D721Med (cell line): ENCODE measurements at regions not wholly inside any gene's neighbourhood (a gene's known extent, or its start where the extent isn't known, plus 50 kb on each side); places are given as distances from the start of the nearest gene placed in this dataset.

Experiments used
- DNase-seq: peaks from one replicate; pipeline ENCODE4 v3.0.0; 2011; ENCODE audit warnings: low spot score; ENCODE audit not compliant: insufficient read length
- FAIRE-seq: peaks from 2 replicates; lab custom pipeline; 2011; peaks lifted over from hg19 to GRCh38; lab: Jason Lieb, UNC
- TF ChIP-seq, protein P1 (sequence below): IDR thresholded peaks from 2 replicates; pipeline ENCODE4 v1.5.1; 2012; ENCODE audit warnings: mild to moderate bottlenecking, control low read depth; ENCODE audit not compliant: insufficient read depth; ENCODE audit errors: missing control alignments

DNA sequence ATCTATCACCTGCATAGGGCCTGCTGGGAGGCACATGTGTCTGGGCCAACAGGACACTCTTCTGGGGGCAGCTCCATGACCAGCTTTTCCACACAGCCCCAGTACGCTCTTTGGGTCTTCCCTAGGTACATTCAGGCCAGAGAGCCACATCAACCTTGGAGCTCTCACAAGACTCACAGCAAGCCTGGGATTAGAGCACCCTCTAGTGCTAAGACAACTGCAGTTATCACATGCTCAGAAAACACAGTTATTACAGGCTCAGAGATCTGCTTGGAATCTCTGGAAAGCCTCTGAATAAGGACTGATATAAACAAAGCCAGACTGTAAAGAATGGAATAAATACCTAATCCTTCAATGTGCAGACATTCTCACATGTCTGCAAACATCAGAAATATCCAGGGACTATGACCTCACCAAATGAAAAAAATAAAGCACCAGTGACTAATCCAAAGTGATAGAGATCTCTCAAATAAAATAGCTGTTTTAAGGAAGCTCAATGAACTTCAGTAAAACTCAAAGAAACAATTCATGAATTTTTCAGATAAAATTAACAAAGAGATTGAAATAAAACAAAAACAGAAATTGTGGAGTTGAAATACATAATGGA is 563.9 kb upstream of the NR5A2 start:
- DNase-seq (no peak), FAIRE-seq (peak; percentile 78)
- TF ChIP-seq, protein P1, sequence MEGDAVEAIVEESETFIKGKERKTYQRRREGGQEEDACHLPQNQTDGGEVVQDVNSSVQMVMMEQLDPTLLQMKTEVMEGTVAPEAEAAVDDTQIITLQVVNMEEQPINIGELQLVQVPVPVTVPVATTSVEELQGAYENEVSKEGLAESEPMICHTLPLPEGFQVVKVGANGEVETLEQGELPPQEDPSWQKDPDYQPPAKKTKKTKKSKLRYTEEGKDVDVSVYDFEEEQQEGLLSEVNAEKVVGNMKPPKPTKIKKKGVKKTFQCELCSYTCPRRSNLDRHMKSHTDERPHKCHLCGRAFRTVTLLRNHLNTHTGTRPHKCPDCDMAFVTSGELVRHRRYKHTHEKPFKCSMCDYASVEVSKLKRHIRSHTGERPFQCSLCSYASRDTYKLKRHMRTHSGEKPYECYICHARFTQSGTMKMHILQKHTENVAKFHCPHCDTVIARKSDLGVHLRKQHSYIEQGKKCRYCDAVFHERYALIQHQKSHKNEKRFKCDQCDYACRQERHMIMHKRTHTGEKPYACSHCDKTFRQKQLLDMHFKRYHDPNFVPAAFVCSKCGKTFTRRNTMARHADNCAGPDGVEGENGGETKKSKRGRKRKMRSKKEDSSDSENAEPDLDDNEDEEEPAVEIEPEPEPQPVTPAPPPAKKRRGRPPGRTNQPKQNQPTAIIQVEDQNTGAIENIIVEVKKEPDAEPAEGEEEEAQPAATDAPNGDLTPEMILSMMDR: peak; percentile 57

DNA sequence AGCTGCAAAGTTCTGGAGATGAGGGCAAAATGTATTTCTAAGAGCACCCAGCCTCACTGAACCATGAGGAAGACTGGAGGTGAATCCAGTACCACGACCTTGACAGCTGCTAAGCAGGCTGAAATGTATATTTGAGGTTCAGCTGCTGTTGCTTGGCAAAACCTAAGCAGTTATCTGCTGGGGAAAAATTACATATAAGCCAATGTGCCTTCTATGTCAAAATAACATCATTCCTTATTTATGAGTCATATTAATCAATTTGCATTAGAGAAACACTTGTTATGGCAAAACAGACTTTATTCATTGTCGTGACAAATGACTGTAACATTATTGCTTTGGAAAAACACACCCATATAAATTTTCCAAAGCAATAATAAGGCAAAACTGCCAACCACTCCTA is 560.5 kb upstream of the NR5A2 start:
- TF ChIP-seq, protein P1: no peak
- FAIRE-seq: peak; percentile 77
- no peak for DNase-seq

DNA sequence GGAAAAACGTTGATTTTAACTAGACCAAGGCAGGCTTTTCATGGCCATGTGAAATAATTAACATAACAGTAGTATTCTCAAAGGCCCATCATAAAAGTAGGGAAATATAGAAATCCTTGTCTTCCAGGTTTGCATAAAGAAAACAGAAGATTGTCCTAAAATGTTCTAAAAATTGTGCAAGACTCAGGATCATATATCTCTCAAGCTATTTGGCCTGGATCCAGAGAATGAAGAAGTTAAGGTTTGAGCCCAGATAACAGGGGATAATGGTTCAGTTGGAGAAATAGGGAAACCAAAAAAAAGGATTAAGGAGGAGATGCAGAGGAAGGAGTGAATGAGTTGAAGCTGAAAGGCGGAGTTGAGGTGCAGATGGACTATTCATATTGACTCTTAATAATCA is 555.5 kb upstream of the NR5A2 start:
- DNase-seq (no peak), FAIRE-seq (no peak)
- TF ChIP-seq, protein P1: no peak

DNA sequence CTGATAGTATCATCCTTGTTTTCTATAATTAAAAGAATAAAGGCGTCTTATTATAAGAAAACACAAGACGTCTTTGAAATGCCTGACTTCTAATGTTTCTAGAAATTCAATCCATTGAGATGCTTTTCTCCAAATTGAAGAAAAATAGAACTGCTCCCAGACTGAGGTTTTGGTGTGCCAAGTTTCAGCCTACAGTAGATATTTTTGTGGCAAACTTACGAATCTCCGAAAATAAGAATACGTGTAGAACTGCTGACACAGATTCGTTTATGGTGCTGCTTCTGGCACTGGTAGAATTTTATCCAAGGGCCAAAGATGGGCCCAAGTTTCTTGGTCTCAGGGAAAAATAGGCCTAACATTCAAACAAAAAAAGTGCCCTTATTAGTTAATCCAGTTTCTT is 554.5 kb upstream of the NR5A2 start:
- DNase-seq: no peak
- TF ChIP-seq, protein P1: no peak
- FAIRE-seq: no peak

DNA sequence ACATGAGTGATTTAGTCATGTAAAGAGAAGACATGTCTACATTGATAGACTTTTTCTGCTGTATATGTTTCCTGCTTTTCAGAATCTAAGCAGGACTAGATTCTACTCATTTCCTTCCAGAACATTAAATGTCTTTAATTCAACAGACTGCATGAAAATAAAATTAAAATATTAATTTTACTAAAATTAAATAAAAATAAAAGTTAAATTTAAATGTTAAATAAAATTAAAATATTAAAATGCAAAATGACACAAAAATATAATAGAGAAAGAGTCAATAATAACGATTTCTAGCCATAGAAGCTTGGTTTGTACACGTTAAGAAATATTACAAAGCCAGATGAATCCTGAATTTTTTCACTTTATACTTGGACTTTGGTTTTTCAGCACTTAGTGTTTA is 552.8 kb upstream of the NR5A2 start:
- FAIRE-seq (no peak), DNase-seq (no peak)
- TF ChIP-seq, protein P1: no peak

DNA sequence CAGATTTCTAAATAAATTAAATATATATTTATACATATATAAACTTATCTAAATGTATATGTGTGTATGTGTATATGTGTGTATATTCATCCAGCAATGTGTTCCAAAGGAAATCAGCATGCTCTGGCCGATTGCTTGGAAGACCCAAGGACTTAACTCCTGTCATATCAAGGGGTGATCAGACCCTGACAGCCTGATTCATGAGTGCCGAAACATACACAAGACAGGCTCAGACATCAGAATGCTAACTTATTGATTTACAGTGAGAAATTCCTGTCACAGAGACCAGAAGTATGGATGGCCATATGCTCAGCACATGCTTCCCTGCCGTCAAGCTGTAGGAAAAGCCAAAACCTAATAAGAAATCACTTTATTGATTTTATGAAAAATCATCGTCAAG is 545.1 kb upstream of the NR5A2 start:
- DNase-seq (no peak), FAIRE-seq (peak; percentile 63)
- TF ChIP-seq, protein P1: no peak

DNA sequence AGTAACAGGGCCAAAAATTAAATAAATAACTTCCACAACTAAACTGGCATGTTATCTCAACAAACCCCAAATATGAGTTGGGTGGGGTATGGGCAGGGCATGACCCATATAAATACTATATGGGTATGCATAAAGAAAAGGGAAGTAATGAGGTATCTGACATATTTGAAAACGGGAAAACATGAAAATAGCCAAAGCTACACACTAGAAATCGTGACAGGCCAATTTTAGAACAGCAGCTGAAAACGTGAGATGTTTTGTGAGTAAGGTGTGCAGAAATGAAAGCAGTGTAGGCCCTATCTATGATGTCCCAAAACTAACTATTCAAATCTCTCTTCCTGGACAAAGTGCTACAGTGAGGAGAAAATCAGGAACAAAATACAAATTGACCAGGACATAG is 537.9 kb upstream of the NR5A2 start:
- TF ChIP-seq, protein P1: no peak
- DNase-seq (no peak), FAIRE-seq (no peak)
